ENCODE measurements at regions not wholly inside any gene's neighbourhood (a gene's known extent, or its start where the extent isn't known, plus 50 kb on each side); places are given as distances from the start of the nearest gene placed in this dataset.

GRCh38 chr5:37938076-37938852 lies 98.4 kb upstream of the GDNF start:
- TF ChIP-seq HOXA7 (CRISPR knock-in tag; IDR thresholded peaks at IDR 0.05; ENCODE audit: borderline replicate concordance) (no peak), CTCF (tag by site-specific recombination; IDR thresholded peaks at IDR 0.05) (peak; percentile 44), ZSCAN18 (tag by site-specific recombination; IDR thresholded peaks at IDR 0.05) (no peak), ZNF830 (tag by site-specific recombination; IDR thresholded peaks at IDR 0.05; ENCODE audit: low read depth) (no peak), TRIM28 (IDR thresholded peaks at IDR 0.05; ENCODE audit: borderline replicate concordance, low read length) (no peak), GLIS1 (tag by site-specific recombination; IDR thresholded peaks at IDR 0.05) (no peak), ZBTB10 (tag by site-specific recombination; IDR thresholded peaks at IDR 0.05) (no peak), GFI1B (tag by site-specific recombination; IDR thresholded peaks at IDR 0.05) (no peak), ZNF510 (tag by site-specific recombination; IDR thresholded peaks at IDR 0.05; ENCODE audit: insufficient replicate concordance) (no peak), REPIN1 (tag by site-specific recombination; IDR thresholded peaks at IDR 0.05; ENCODE audit: low read depth) (no peak)

All from HEK293 (cell line).